Stimulated activated CD8-positive, alpha-beta memory T cell treated with anti-CD3 and anti-CD28 coated beads, Interleukin-4, amount 100 ng/mL, for 48 hours (primary cell): ENCODE measurements at regions not wholly inside any gene's neighbourhood (a gene's known extent, or its start where the extent isn't known, plus 50 kb on each side); places are given as distances from the start of the nearest gene placed in this dataset.
"Not testable (repeated sequence)": the region's sequence is repeated elsewhere in the genome, so short reads cannot be mapped to it uniquely, and the experiment has no call there.

Experiments
- DNase-seq: peaks from one replicate; pipeline ENCODE4 v3.0.0-alpha.2; 2020

GRCh38 chr3:118675305-118675704 is 359.3 kb downstream of the IGSF11 start:
- no peak for DNase-seq

GRCh38 chr3:118678663-118679062 is 356.0 kb downstream of the IGSF11 start:
- not testable (repeated sequence) for DNase-seq

- no peak for DNase-seq
Measured at GRCh38 chr3:118682921-118683320, 351.7 kb downstream of the IGSF11 start.

- no peak for DNase-seq
Measured at GRCh38 chr3:118683636-118684035, 351.0 kb downstream of the IGSF11 start.

GRCh38 chr3:118688396-118688884 is 346.2 kb downstream of the IGSF11 start:
- DNase-seq = no peak

- no peak for DNase-seq
Measured at GRCh38 chr3:118692416-118692815, 342.2 kb downstream of the IGSF11 start.

GRCh38 chr3:118705487-118706219 is 329.0 kb downstream of the IGSF11 start:
- no peak for DNase-seq

GRCh38 chr3:118707991-118708390 is 326.7 kb downstream of the IGSF11 start:
- no peak for DNase-seq

GRCh38 chr3:118710532-118710931 is 324.1 kb downstream of the IGSF11 start:
- no peak for DNase-seq

- no peak for DNase-seq
Measured at GRCh38 chr3:118713502-118714207, 321.0 kb downstream of the IGSF11 start.

- DNase-seq = no peak
Measured at GRCh38 chr3:118714800-118715199, 319.8 kb downstream of the IGSF11 start.

GRCh38 chr3:118729546-118729945 is 305.1 kb downstream of the IGSF11 start:
- no peak for DNase-seq

- DNase-seq = no peak
Measured at GRCh38 chr3:118734664-118735063, 300.0 kb downstream of the IGSF11 start.

- DNase-seq = no peak
Measured at GRCh38 chr3:118736107-118736506, 298.5 kb downstream of the IGSF11 start.

GRCh38 chr3:118740722-118741290 is 293.8 kb downstream of the IGSF11 start:
- no peak for DNase-seq

- no peak for DNase-seq
Measured at GRCh38 chr3:118742760-118743159, 291.9 kb downstream of the IGSF11 start.

- DNase-seq = no peak
Measured at GRCh38 chr3:118744186-118744585, 290.5 kb downstream of the IGSF11 start.

GRCh38 chr3:118754406-118755252 is 280.0 kb downstream of the IGSF11 start:
- no peak for DNase-seq

- DNase-seq = no peak
Measured at GRCh38 chr3:118755253-118755801, 279.3 kb downstream of the IGSF11 start.

- DNase-seq = no peak
Measured at GRCh38 chr3:118760585-118761290, 273.9 kb downstream of the IGSF11 start.

- no peak for DNase-seq
Measured at GRCh38 chr3:118761291-118761606, 273.4 kb downstream of the IGSF11 start.

GRCh38 chr3:118765636-118766305 is 268.9 kb downstream of the IGSF11 start:
- DNase-seq = no peak
